Vagina (tissue), 2 donors: ENCODE measurements at regions not wholly inside any gene's neighbourhood (a gene's known extent, or its start where the extent isn't known, plus 50 kb on each side); places are given as distances from the start of the nearest gene placed in this dataset.

Source experiments
- POLR2A ChIP-seq, 2 donors: fragments of 450-650 bp; IDR thresholded peaks; one replicate each; pipeline ENCODE4 v1.6.1; 2017; ENCODE audit warnings: antibody characterized with exemption in 2 of 2, mild to moderate bottlenecking in 2 of 2, moderate library complexity in 2 of 2
- TF ChIP-seq, protein P1 (sequence below), 3 experiments: fragments of 450-650 bp in 2 of 3; fragments of 200-600 bp in 1 of 3; sonication (generic) in 1 of 3; IDR thresholded peaks; one replicate each; pipeline ENCODE4 v1.5.1; 2017 to 2019; ENCODE audit warnings: antibody characterized with exemption in 3 of 3, mild to moderate bottlenecking in 2 of 3, moderate library complexity in 2 of 3

DNA sequence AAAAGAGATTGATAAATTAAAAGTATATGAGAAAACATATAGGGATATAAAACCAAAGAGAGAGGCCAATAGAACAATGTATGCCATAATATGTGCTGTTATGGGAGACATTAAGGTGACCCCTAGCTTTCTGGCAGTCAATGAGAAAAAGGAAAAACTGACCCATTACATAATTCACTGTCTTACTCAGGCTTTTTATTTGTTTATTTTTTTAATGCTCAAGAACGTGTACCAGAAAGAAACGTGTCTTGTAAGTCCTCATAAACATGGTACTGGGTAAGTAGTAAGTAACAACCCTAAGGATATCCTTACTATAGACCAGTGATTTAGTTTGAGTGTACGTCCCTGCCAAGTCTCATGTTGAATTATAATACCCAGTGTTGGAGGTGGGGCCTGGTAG, 160.8 kb upstream of the PHACTR1 start:
- TF ChIP-seq, protein P1, sequence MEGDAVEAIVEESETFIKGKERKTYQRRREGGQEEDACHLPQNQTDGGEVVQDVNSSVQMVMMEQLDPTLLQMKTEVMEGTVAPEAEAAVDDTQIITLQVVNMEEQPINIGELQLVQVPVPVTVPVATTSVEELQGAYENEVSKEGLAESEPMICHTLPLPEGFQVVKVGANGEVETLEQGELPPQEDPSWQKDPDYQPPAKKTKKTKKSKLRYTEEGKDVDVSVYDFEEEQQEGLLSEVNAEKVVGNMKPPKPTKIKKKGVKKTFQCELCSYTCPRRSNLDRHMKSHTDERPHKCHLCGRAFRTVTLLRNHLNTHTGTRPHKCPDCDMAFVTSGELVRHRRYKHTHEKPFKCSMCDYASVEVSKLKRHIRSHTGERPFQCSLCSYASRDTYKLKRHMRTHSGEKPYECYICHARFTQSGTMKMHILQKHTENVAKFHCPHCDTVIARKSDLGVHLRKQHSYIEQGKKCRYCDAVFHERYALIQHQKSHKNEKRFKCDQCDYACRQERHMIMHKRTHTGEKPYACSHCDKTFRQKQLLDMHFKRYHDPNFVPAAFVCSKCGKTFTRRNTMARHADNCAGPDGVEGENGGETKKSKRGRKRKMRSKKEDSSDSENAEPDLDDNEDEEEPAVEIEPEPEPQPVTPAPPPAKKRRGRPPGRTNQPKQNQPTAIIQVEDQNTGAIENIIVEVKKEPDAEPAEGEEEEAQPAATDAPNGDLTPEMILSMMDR (IDR thresholded peaks at IDR 0.05): no peak
- TF ChIP-seq POLR2A (IDR thresholded peaks at IDR 0.05): no peak
